NCI-H1048 (cell line): ENCODE measurements at regions not wholly inside any gene's neighbourhood (a gene's known extent, or its start where the extent isn't known, plus 50 kb on each side); places are given as distances from the start of the nearest gene placed in this dataset.

Source experiments
- DNase-seq: peaks from one replicate; lab custom pipeline; 2025; lab: John Stamatoyannopoulos, UW

- no peak for DNase-seq
These were observed 50.5 kb upstream of the LGALSL start for GRCh38 chr2:64403426-64403825.

- DNase-seq, result no peak
These were observed 49.8 kb upstream of the LGALSL start for GRCh38 chr2:64404002-64404731.
